ENCODE measurements at regions not wholly inside any gene's neighbourhood (a gene's known extent, or its start where the extent isn't known, plus 50 kb on each side); places are given as distances from the start of the nearest gene placed in this dataset.

DNA sequence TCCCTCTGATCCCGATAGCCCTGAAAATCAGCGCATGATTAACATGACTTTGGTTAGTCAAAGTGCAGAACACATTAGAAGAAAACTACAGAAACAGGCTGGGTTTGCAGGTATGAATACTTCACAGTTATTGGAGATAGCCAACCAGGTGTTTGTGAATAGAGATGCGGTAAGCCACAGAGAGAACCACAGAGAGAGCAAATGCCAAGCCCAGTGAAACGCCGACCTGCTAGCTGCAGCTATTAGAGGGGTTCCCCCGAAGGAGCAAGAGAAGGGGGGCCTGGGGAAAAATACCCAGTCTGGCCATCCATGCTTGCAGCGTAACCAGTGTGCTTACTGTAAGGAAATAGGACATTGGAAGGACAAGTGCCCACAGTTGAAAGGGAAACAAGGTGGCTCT lies 523.9 kb upstream of the CNTN3 start:
- TF ChIP-seq, protein P1, sequence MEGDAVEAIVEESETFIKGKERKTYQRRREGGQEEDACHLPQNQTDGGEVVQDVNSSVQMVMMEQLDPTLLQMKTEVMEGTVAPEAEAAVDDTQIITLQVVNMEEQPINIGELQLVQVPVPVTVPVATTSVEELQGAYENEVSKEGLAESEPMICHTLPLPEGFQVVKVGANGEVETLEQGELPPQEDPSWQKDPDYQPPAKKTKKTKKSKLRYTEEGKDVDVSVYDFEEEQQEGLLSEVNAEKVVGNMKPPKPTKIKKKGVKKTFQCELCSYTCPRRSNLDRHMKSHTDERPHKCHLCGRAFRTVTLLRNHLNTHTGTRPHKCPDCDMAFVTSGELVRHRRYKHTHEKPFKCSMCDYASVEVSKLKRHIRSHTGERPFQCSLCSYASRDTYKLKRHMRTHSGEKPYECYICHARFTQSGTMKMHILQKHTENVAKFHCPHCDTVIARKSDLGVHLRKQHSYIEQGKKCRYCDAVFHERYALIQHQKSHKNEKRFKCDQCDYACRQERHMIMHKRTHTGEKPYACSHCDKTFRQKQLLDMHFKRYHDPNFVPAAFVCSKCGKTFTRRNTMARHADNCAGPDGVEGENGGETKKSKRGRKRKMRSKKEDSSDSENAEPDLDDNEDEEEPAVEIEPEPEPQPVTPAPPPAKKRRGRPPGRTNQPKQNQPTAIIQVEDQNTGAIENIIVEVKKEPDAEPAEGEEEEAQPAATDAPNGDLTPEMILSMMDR (IDR thresholded peaks at IDR 0.05), result no peak
- no peak for TF ChIP-seq TP53 (CRISPR knock-in tag; IDR thresholded peaks at IDR 0.05)
- no peak for TF ChIP-seq SP1 (CRISPR knock-in tag; conservative IDR thresholded peaks at IDR 0.05)
- no peak for TF ChIP-seq NFE2L1 (CRISPR knock-in tag; IDR thresholded peaks at IDR 0.05)
- TF ChIP-seq, protein P2, sequence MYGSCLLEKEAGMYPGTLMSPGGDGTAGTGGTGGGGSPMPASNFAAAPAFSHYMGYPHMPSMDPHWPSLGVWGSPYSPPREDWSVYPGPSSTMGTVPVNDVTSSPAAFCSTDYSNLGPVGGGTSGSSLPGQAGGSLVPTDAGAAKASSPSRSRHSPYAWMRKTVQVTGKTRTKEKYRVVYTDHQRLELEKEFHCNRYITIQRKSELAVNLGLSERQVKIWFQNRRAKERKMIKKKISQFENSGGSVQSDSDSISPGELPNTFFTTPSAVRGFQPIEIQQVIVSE (CRISPR knock-in tag; IDR thresholded peaks at IDR 0.05; ENCODE audit: borderline replicate concordance), result no peak

All from WTC11 (cell line).